Activated CD8-positive, alpha-beta memory T cell treated with anti-CD3 and anti-CD28 coated beads, Interleukin-2, amount 10 ng/mL, durations not matched to agents 7 days and 5 days (primary cell): ENCODE measurements at regions not wholly inside any gene's neighbourhood (a gene's known extent, or its start where the extent isn't known, plus 50 kb on each side); places are given as distances from the start of the nearest gene placed in this dataset.

Source experiments
- ATAC-seq: fragments of 150-1000 bp; cut with Tn5 transposase; one replicate; pipeline ENCODE4 v1.10.0; 2021; ENCODE audit warnings: moderate library complexity
- CTCF ChIA-PET: fragments of 350-600 bp; sonication (Branson Sonifier 250); formaldehyde crosslinking; loops from one replicate; lab custom pipeline; 2021; ENCODE audit warnings: antibody characterized with exemption; lab: Charles Lee
- DNase-seq: peaks from one replicate; pipeline ENCODE4 v3.0.0-alpha.2; 2020
- H3K27ac Mint-ChIP-seq: one replicate; pipeline ENCODE4 v1.8.0; 2021; ENCODE audit warnings: mild to moderate bottlenecking, mixed read lengths
- H3K27me3 Mint-ChIP-seq: one replicate; pipeline ENCODE4 v1.8.0; 2021; ENCODE audit warnings: mixed read lengths
- H3K36me3 Mint-ChIP-seq: one replicate; pipeline ENCODE4 v1.8.0; 2021; ENCODE audit warnings: mild to moderate bottlenecking, mixed read lengths
- H3K4me1 Mint-ChIP-seq: one replicate; pipeline ENCODE4 v1.8.0; 2021; ENCODE audit warnings: mixed read lengths
- H3K4me3 Mint-ChIP-seq: one replicate; pipeline ENCODE4 v1.8.0; 2021; ENCODE audit warnings: mild to moderate bottlenecking, moderate library complexity, mixed read lengths
- H3K9me3 Mint-ChIP-seq: one replicate; pipeline ENCODE4 v1.8.0; 2022; ENCODE audit warnings: low read depth, mixed read lengths

GRCh38 chr2:133737242-133737993 lies 169.2 kb upstream of the NCKAP5 start:
- CTCF ChIA-PET, result no interaction called here
- Mint-ChIP-seq H3K4me1 (no peaks in the 10 kb centered on the region), H3K36me3 (no peaks in the 10 kb centered on the region), H3K27me3 (no peaks in the 10 kb centered on the region), H3K9me3 (no peaks in the 10 kb centered on the region), H3K27ac (no peak overlapping the region), H3K4me3 (no peak overlapping the region)
- ATAC-seq (no peak), DNase-seq (no peak)

GRCh38 chr2:133739039-133739438 lies 170.8 kb upstream of the NCKAP5 start:
- Mint-ChIP-seq H3K4me1 (no peaks in the 10 kb centered on the region), H3K27me3 (no peaks in the 10 kb centered on the region), H3K36me3 (no peaks in the 10 kb centered on the region), H3K9me3 (no peaks in the 10 kb centered on the region), H3K4me3 (no peak overlapping the region), H3K27ac (no peak overlapping the region)
- ATAC-seq, result no peak
- no peak for DNase-seq
- CTCF ChIA-PET, result no interaction called here

GRCh38 chr2:133740500-133740899 lies 172.2 kb upstream of the NCKAP5 start:
- H3K4me3 Mint-ChIP-seq, result no peak overlapping the region
- H3K27ac Mint-ChIP-seq, result no peak overlapping the region
- no peaks in the 10 kb centered on the region for H3K4me1 Mint-ChIP-seq
- DNase-seq (no peak), ATAC-seq (no peak)
- H3K27me3 Mint-ChIP-seq, result no peaks in the 10 kb centered on the region
- CTCF ChIA-PET, result no interaction called here
- no peaks in the 10 kb centered on the region for H3K9me3 Mint-ChIP-seq
- no peaks in the 10 kb centered on the region for H3K36me3 Mint-ChIP-seq

- Mint-ChIP-seq H3K9me3 (no peaks in the 10 kb centered on the region), H3K36me3 (no peaks in the 10 kb centered on the region), H3K4me3 (no peak overlapping the region), H3K27ac (no peak overlapping the region), H3K4me1 (no peaks in the 10 kb centered on the region), H3K27me3 (no peaks in the 10 kb centered on the region)
- no peak for ATAC-seq
- CTCF ChIA-PET, result no interaction called here
- no peak for DNase-seq
Observed at GRCh38 chr2:133748007-133748700, 179.9 kb upstream of the NCKAP5 start.

GRCh38 chr2:133753665-133754064 lies 185.4 kb upstream of the NCKAP5 start:
- Mint-ChIP-seq H3K9me3 (no peaks in the 10 kb centered on the region), H3K27me3 (no peaks in the 10 kb centered on the region), H3K4me3 (no peak overlapping the region), H3K27ac (no peak overlapping the region), H3K36me3 (no peaks in the 10 kb centered on the region), H3K4me1 (no peaks in the 10 kb centered on the region)
- CTCF ChIA-PET, result no interaction called here
- no peak for ATAC-seq
- DNase-seq, result no peak

- no peak for ATAC-seq
- no peak for DNase-seq
- no peaks in the 10 kb centered on the region for H3K9me3 Mint-ChIP-seq
- no peak overlapping the region for H3K27ac Mint-ChIP-seq
- H3K27me3 Mint-ChIP-seq, result no peaks in the 10 kb centered on the region
- H3K4me3 Mint-ChIP-seq, result no peak overlapping the region
- CTCF ChIA-PET, result no interaction called here
- H3K36me3 Mint-ChIP-seq, result no peaks in the 10 kb centered on the region
- no peaks in the 10 kb centered on the region for H3K4me1 Mint-ChIP-seq
Observed at GRCh38 chr2:133755480-133756300, 187.4 kb upstream of the NCKAP5 start.

- Mint-ChIP-seq H3K36me3 (no peaks in the 10 kb centered on the region), H3K9me3 (no peaks in the 10 kb centered on the region), H3K27me3 (no peaks in the 10 kb centered on the region), H3K27ac (no peak overlapping the region), H3K4me3 (no peak overlapping the region), H3K4me1 (no peaks in the 10 kb centered on the region)
- no peak for ATAC-seq
- no peak for DNase-seq
- CTCF ChIA-PET, result no interaction called here
Observed at GRCh38 chr2:133756833-133757232, 188.6 kb upstream of the NCKAP5 start.

GRCh38 chr2:133760376-133760775 lies 192.1 kb upstream of the NCKAP5 start:
- Mint-ChIP-seq H3K27me3 (no peaks in the 10 kb centered on the region), H3K4me3 (no peak overlapping the region)

GRCh38 chr2:133765658-133766057 lies 197.4 kb upstream of the NCKAP5 start:
- no peaks in the 10 kb centered on the region for H3K36me3 Mint-ChIP-seq
- H3K4me1 Mint-ChIP-seq, result no peaks in the 10 kb centered on the region
- no peak overlapping the region for H3K4me3 Mint-ChIP-seq

More at GRCh38 chr2:133760376-133760775, 192.1 kb upstream of the NCKAP5 start:
- H3K27ac Mint-ChIP-seq, result no peak overlapping the region
- no peaks in the 10 kb centered on the region for H3K9me3 Mint-ChIP-seq
- DNase-seq, result no peak
- no peaks in the 10 kb centered on the region for H3K36me3 Mint-ChIP-seq
- H3K4me1 Mint-ChIP-seq, result no peaks in the 10 kb centered on the region
- no peak for ATAC-seq
- CTCF ChIA-PET, result no interaction called here

GRCh38 chr2:133766164-133766832 lies 198.0 kb upstream of the NCKAP5 start:
- H3K9me3 Mint-ChIP-seq, result no peaks in the 10 kb centered on the region
- H3K4me3 Mint-ChIP-seq, result no peak overlapping the region
- ATAC-seq, result no peak
- no peaks in the 10 kb centered on the region for H3K27me3 Mint-ChIP-seq
- no peaks in the 10 kb centered on the region for H3K36me3 Mint-ChIP-seq
- H3K27ac Mint-ChIP-seq, result no peak overlapping the region
- no peak for DNase-seq
- CTCF ChIA-PET, result no interaction called here
- H3K4me1 Mint-ChIP-seq, result no peaks in the 10 kb centered on the region

More at GRCh38 chr2:133765658-133766057, 197.4 kb upstream of the NCKAP5 start:
- ATAC-seq (no peak), DNase-seq (no peak)
- H3K27ac Mint-ChIP-seq, result no peak overlapping the region
- CTCF ChIA-PET, result no interaction called here
- no peaks in the 10 kb centered on the region for H3K9me3 Mint-ChIP-seq
- H3K27me3 Mint-ChIP-seq, result no peaks in the 10 kb centered on the region

GRCh38 chr2:133768256-133768655 lies 200.0 kb upstream of the NCKAP5 start:
- no peak for DNase-seq
- Mint-ChIP-seq H3K9me3 (no peaks in the 10 kb centered on the region), H3K36me3 (no peaks in the 10 kb centered on the region), H3K4me1 (no peaks in the 10 kb centered on the region), H3K27me3 (no peaks in the 10 kb centered on the region), H3K4me3 (no peak overlapping the region), H3K27ac (no peak overlapping the region)
- CTCF ChIA-PET, result no interaction called here
- no peak for ATAC-seq

GRCh38 chr2:133768658-133769435 lies 200.6 kb upstream of the NCKAP5 start:
- no peaks in the 10 kb centered on the region for H3K27me3 Mint-ChIP-seq
- DNase-seq, result no peak
- ATAC-seq, result no peak
- no peaks in the 10 kb centered on the region for H3K9me3 Mint-ChIP-seq
- CTCF ChIA-PET, result no interaction called here
- H3K36me3 Mint-ChIP-seq, result no peaks in the 10 kb centered on the region
- H3K27ac Mint-ChIP-seq, result no peak overlapping the region
- no peak overlapping the region for H3K4me3 Mint-ChIP-seq
- no peaks in the 10 kb centered on the region for H3K4me1 Mint-ChIP-seq
